Muscle of leg (tissue), 3 donors: ENCODE measurements at regions not wholly inside any gene's neighbourhood (a gene's known extent, or its start where the extent isn't known, plus 50 kb on each side); places are given as distances from the start of the nearest gene placed in this dataset.
A peak's percentile ranks its signal among the peaks of the same experiment; 100 is the strongest.

Experiments
- DNase-seq: peaks from one replicate; pipeline ENCODE4 v3.0.0; 2013
- H3K27ac ChIP-seq: one replicate; pipeline ENCODE4 v1.5.1; 2013; ENCODE audit warnings: mild to moderate bottlenecking, low read length, control low read depth
- H3K27me3 ChIP-seq: one replicate; pipeline ENCODE4 v1.6.1; 2013; ENCODE audit warnings: low read length; ENCODE audit not compliant: control insufficient read depth, insufficient read depth
- H3K36me3 ChIP-seq: one replicate; pipeline ENCODE4 v1.6.1; 2013; ENCODE audit warnings: low read length; ENCODE audit not compliant: control insufficient read depth, insufficient read depth
- H3K4me1 ChIP-seq: one replicate; pipeline ENCODE4 v1.6.1; 2013; ENCODE audit warnings: low read length; ENCODE audit not compliant: control insufficient read depth, insufficient read depth
- H3K4me3 ChIP-seq: one replicate; pipeline ENCODE4 v1.5.1; 2013; ENCODE audit warnings: low read length, control low read depth
- H3K9me3 ChIP-seq: replicated peaks from 2 replicates; pipeline ENCODE4 v1.6.1; 2013; ENCODE audit warnings: low read depth, low read length; ENCODE audit not compliant: control insufficient read depth
- WGBS: methylation state at CpG from one replicate; pipeline ENCODE4 v1.1.5; 2013; ENCODE audit warnings: missing lambda C conversion rate; ENCODE audit not compliant: insufficient coverage; 5-methylcytosine and 5-hydroxymethylcytosine counted together

- Histone ChIP-seq H3K27me3 (no peaks in the 10 kb centered on the region), H3K4me1 (peaks cover 12% of the 10 kb centered on the region), H3K9me3 (peaks cover 13% of the 10 kb centered on the region), H3K4me3 (no peak overlapping the region), H3K27ac (no peak overlapping the region), H3K36me3 (no peaks in the 10 kb centered on the region)
- DNase-seq = no peak
- no CpG with 5 or more reads among the region's 2 CpGs for WGBS
Measured at GRCh38 chr2:129256642-129257041, 722.8 kb upstream of the RAB6C start.

GRCh38 chr2:129262934-129263333 is 716.5 kb upstream of the RAB6C start:
- Histone ChIP-seq H3K9me3 (peaks cover 16% of the 10 kb centered on the region), H3K36me3 (no peaks in the 10 kb centered on the region), H3K4me1 (no peaks in the 10 kb centered on the region), H3K4me3 (no peak overlapping the region), H3K27ac (no peak overlapping the region), H3K27me3 (no peaks in the 10 kb centered on the region)
- DNase-seq = no peak

- peaks cover 9% of the 10 kb centered on the region for H3K9me3 ChIP-seq
- H3K4me3 ChIP-seq = no peak overlapping the region
- H3K27ac ChIP-seq = no peak overlapping the region
- H3K27me3 ChIP-seq = no peaks in the 10 kb centered on the region
- no peak for DNase-seq
- no peaks in the 10 kb centered on the region for H3K4me1 ChIP-seq
- H3K36me3 ChIP-seq = no peaks in the 10 kb centered on the region
Measured at GRCh38 chr2:129263939-129264338, 715.5 kb upstream of the RAB6C start.

GRCh38 chr2:129267559-129267958 is 711.9 kb upstream of the RAB6C start:
- no peak overlapping the region for H3K27ac ChIP-seq
- peaks cover 3% of the 10 kb centered on the region for H3K9me3 ChIP-seq

GRCh38 chr2:129273266-129274037 is 706.0 kb upstream of the RAB6C start:
- peaks cover 10% of the 10 kb centered on the region for H3K4me1 ChIP-seq
- no peaks in the 10 kb centered on the region for H3K27me3 ChIP-seq
- H3K36me3 ChIP-seq = no peaks in the 10 kb centered on the region
- H3K9me3 ChIP-seq = no peaks in the 10 kb centered on the region
- peak overlapping the region; percentile 35 for H3K27ac ChIP-seq
- H3K4me3 ChIP-seq = no peak overlapping the region
- 80% methylated on average over 5 of the region's 8 CpGs for WGBS
- DNase-seq = peak; percentile 21

More at GRCh38 chr2:129267559-129267958, 711.9 kb upstream of the RAB6C start:
- H3K36me3 ChIP-seq = no peaks in the 10 kb centered on the region
- no peaks in the 10 kb centered on the region for H3K4me1 ChIP-seq
- no peak overlapping the region for H3K4me3 ChIP-seq
- no peaks in the 10 kb centered on the region for H3K27me3 ChIP-seq
- DNase-seq = no peak

GRCh38 chr2:129274038-129274415 is 705.4 kb upstream of the RAB6C start:
- Histone ChIP-seq H3K27me3 (no peaks in the 10 kb centered on the region), H3K4me1 (peaks cover 10% of the 10 kb centered on the region), H3K36me3 (no peaks in the 10 kb centered on the region), H3K9me3 (no peaks in the 10 kb centered on the region), H3K27ac (peak overlapping the region; percentile 32), H3K4me3 (no peak overlapping the region)
- DNase-seq = no peak
- WGBS = 71% methylated on average over 1 of the region's 2 CpGs

- peak; percentile 17 for DNase-seq
- H3K4me3 ChIP-seq = no peak overlapping the region
- H3K4me1 ChIP-seq = peaks cover 10% of the 10 kb centered on the region
- peak overlapping the region; percentile 29 for H3K27ac ChIP-seq
- H3K9me3 ChIP-seq = no peaks in the 10 kb centered on the region
- H3K27me3 ChIP-seq = no peaks in the 10 kb centered on the region
- H3K36me3 ChIP-seq = no peaks in the 10 kb centered on the region
- WGBS = 63% methylated on average over 2 of the region's 5 CpGs
Measured at GRCh38 chr2:129274918-129275317, 704.5 kb upstream of the RAB6C start.

GRCh38 chr2:129275706-129276105 is 703.8 kb upstream of the RAB6C start:
- Histone ChIP-seq H3K4me3 (no peak overlapping the region), H3K27ac (no peak overlapping the region), H3K27me3 (no peaks in the 10 kb centered on the region), H3K9me3 (no peaks in the 10 kb centered on the region), H3K36me3 (no peaks in the 10 kb centered on the region), H3K4me1 (peaks cover 10% of the 10 kb centered on the region)
- 51% methylated on average over 2 of the region's 3 CpGs for WGBS
- DNase-seq = no peak

- Histone ChIP-seq H3K27ac (no peak overlapping the region), H3K36me3 (no peaks in the 10 kb centered on the region), H3K27me3 (no peaks in the 10 kb centered on the region), H3K4me1 (peaks cover 10% of the 10 kb centered on the region), H3K4me3 (no peak overlapping the region), H3K9me3 (no peaks in the 10 kb centered on the region)
- WGBS = 61% methylated on average over 2 of the region's 5 CpGs
- DNase-seq = no peak
Measured at GRCh38 chr2:129276978-129277584, 702.4 kb upstream of the RAB6C start.

- Histone ChIP-seq H3K9me3 (no peaks in the 10 kb centered on the region), H3K27ac (no peak overlapping the region), H3K4me3 (no peak overlapping the region), H3K4me1 (peaks cover 10% of the 10 kb centered on the region), H3K36me3 (no peaks in the 10 kb centered on the region), H3K27me3 (no peaks in the 10 kb centered on the region)
- 17% methylated on average over 1 of the region's 2 CpGs for WGBS
- DNase-seq = no peak
Measured at GRCh38 chr2:129277585-129277981, 701.9 kb upstream of the RAB6C start.
